Muscle layer of duodenum (tissue), 2 donors: ENCODE measurements at regions not wholly inside any gene's neighbourhood (a gene's known extent, or its start where the extent isn't known, plus 50 kb on each side); places are given as distances from the start of the nearest gene placed in this dataset.

Experiments used
- H3K27ac ChIP-seq: one replicate; pipeline ENCODE4 v1.7.0; 2013; ENCODE audit warnings: mild to moderate bottlenecking, low read length
- H3K27me3 ChIP-seq: one replicate; pipeline ENCODE4 v1.7.0; 2013; ENCODE audit warnings: low read depth, mild to moderate bottlenecking, control low read depth, low read length
- H3K36me3 ChIP-seq, 2 donors: one replicate each; pipeline ENCODE4 v1.7.0; 2013; ENCODE audit warnings: low read length in 2 of 2, control low read depth in 1 of 2, mild to moderate bottlenecking in 1 of 2; ENCODE audit not compliant: insufficient read depth in 2 of 2, control insufficient read depth in 1 of 2
- H3K4me1 ChIP-seq, 2 donors: one replicate each; pipeline ENCODE4 v1.7.0; 2013; ENCODE audit warnings: low read length in 2 of 2, mild to moderate bottlenecking in 2 of 2, control low read depth in 1 of 2, moderate library complexity in 1 of 2; ENCODE audit not compliant: insufficient read depth in 2 of 2, control insufficient read depth in 1 of 2
- H3K4me3 ChIP-seq, 2 donors: one replicate each; pipeline ENCODE4 v1.7.0; 2013; ENCODE audit warnings: low read length in 2 of 2, low read depth in 1 of 2, mild to moderate bottlenecking in 1 of 2
- H3K9me3 ChIP-seq, 2 donors: one replicate each; pipeline ENCODE4 v1.7.0; 2013; ENCODE audit warnings: low read length in 2 of 2, control low read depth in 1 of 2, mild to moderate bottlenecking in 1 of 2; ENCODE audit not compliant: control insufficient read depth in 1 of 2
- donor health status: healthy.

DNA sequence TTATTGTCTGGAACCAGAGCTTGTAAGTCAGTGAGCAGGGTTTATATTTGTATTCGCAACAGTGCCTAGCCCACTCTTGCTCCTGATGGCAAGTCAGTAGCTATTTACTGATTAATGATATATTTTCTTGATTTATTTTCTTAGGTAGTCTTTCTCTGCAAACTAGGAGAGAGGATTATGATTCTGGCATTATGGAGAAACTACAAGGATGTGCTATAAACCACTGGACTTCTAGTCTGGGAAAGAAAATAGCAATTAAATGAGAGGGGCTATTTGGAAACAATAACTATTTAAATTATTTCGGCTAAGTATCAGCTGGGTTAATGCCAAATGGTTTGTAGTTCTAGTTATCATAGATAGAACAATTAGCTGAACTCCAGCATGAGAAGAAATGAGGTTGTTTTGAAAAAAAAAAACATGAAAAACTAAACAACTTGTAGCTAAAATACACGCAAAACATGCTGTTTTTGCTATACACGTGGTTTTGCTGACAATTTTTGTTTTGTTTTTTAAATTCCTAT lies 304.9 kb upstream of the TCF21 start:
- Histone ChIP-seq H3K36me3 (no peaks in the 10 kb centered on the region), H3K27me3 (no peaks in the 10 kb centered on the region), H3K9me3 (peaks cover 0 to 2% of the 10 kb centered on the region in 2 donors), H3K27ac (no peak overlapping the region), H3K4me1 (no peaks in the 10 kb centered on the region), H3K4me3 (no peak overlapping the region)

DNA sequence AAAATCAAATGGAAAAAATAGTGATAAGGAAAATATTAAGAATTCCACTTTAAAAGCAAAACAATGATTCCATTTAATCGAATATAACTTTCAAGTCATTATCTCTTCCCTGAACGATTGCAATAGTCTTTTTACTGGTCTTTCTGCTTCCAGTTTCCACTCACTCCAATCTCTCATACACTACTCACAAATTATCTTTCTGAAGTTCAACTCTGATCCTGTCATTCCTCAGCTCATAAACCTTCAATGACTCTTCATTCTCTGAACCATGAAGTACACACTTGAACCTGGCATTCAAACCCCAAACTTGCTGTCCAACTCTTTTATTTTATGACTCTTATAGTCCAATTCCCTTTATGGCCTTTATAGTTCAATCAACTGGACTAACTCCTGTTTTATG lies 304.1 kb upstream of the TCF21 start:
- Histone ChIP-seq H3K27me3 (no peaks in the 10 kb centered on the region), H3K9me3 (peaks cover 0 to 2% of the 10 kb centered on the region in 2 donors), H3K4me1 (no peaks in the 10 kb centered on the region), H3K27ac (no peak overlapping the region), H3K4me3 (no peak overlapping the region), H3K36me3 (no peaks in the 10 kb centered on the region)

DNA sequence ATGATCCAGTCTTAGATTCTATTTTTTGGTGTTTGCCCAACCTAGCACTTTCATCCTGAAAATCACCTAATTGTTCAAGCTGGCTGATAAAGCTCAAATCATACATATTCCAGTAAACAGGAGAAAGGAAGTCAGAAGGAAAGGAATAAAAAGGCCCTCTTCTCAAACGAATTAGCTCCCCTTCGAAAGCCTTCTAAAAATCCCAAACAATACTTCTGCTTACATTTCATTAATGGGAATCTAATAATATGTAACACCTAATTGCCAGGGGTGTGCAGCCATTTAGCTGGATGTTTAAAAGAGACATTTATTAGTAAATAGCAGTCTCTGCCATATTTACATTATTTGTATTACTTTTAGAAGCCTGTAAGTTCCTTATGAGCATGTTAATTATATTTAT lies 302.9 kb upstream of the TCF21 start:
- H3K36me3 ChIP-seq = no peaks in the 10 kb centered on the region

DNA sequence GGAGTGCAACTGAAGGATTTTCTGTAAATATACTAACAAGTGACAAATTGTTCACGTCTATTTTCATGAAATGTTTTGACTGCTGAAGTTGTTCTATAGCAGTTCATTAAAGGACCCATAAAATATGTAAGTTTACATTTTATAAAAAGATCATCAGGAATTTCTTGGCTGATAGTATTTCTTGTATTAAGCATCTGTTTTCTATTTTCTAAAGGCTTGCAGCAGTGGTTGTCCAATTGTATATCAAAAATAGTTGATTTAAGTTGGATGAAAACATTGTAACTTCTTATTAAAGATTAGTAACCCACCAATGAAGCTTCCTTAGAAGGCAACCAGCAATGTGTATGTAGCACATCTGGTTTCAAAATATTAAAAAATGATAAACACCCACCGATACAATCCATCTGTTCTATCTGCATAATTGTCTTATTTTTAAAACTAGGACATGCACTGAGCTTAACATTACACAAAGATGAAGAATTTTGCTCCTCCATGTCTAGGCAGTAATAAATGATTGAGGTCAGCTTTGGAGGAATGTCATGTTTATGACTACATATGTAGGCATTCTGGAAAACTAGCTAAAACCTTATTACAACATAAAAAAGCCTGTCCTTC lies 301.3 kb upstream of the TCF21 start:
- Histone ChIP-seq H3K9me3 (no peaks in the 10 kb centered on the region), H3K36me3 (no peaks in the 10 kb centered on the region), H3K4me3 (no peak overlapping the region), H3K27ac (no peak overlapping the region), H3K4me1 (no peaks in the 10 kb centered on the region), H3K27me3 (no peaks in the 10 kb centered on the region)

More for the DNA sequence above, 302.9 kb upstream of the TCF21 start:
- no peak overlapping the region for H3K27ac ChIP-seq
- H3K9me3 ChIP-seq = peaks cover 0 to 2% of the 10 kb centered on the region in 2 donors
- no peaks in the 10 kb centered on the region for H3K27me3 ChIP-seq
- H3K4me3 ChIP-seq = no peak overlapping the region
- no peaks in the 10 kb centered on the region for H3K4me1 ChIP-seq

DNA sequence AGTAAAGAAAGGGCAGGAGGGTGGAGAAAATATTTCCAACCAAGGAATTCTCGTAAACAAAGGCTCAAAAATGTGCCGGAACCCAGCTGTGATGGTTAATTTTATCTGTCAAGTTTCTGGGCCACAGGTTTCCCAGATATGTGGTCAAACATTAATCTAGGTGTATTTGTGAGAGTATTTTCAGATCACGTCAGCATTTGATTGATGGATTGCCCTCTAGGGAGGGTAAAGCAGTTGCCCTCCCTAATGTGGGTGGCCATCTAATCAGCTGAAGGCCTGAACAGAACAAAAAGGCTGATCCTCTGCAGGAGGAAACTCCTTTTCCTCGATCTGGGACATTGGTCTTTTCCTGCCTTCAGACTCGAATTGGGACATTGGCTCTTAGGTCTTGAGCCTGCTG lies 298.7 kb upstream of the TCF21 start:
- H3K4me1 ChIP-seq = no peaks in the 10 kb centered on the region

DNA sequence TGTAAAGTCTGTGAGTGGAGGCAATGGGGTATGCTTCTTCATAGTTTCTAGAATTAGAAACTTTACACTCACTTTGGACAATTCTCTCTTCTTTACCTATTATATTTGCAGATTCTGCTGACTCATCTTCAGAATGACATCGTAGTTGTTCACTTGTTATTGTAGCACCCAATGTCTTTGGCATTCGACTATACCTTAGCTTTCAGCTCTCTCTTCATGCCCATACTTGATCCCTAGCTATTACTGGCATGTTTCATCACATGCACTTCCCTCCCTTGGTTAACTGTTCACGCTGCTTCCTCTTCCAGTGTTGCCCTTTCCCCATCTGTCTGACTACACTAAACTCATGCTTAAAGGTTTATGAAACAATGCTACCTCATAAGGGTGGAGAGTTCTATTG lies 298.1 kb upstream of the TCF21 start:
- H3K4me1 ChIP-seq = no peaks in the 10 kb centered on the region
- no peaks in the 10 kb centered on the region for H3K36me3 ChIP-seq
- H3K4me3 ChIP-seq = no peak overlapping the region
- H3K27me3 ChIP-seq = no peaks in the 10 kb centered on the region
- no peaks in the 10 kb centered on the region for H3K9me3 ChIP-seq
- no peak overlapping the region for H3K27ac ChIP-seq

More for the DNA sequence above, 298.7 kb upstream of the TCF21 start:
- Histone ChIP-seq H3K27ac (no peak overlapping the region), H3K9me3 (no peaks in the 10 kb centered on the region), H3K27me3 (no peaks in the 10 kb centered on the region), H3K4me3 (no peak overlapping the region), H3K36me3 (no peaks in the 10 kb centered on the region)

DNA sequence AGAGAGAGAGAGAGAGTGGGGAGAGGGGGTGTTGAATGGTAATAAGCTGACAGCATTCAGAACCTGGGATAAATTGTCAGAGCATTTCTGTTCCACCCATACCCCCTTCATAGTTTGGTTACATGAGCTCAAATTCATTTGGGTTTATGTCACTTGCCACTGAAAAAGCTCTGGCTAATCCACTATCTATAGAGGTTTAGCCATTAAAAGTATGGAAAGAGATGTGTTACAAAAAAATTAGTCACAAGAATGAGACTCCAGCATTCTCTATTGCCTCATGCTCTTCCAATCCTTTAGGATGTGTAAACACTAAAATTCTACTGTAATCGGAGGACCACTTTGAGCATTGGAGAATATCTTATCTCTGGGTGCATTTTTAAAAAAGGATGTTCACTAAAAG lies 297.6 kb upstream of the TCF21 start:
- Histone ChIP-seq H3K4me3 (no peak overlapping the region), H3K27ac (no peak overlapping the region), H3K9me3 (no peaks in the 10 kb centered on the region), H3K27me3 (no peaks in the 10 kb centered on the region), H3K36me3 (no peaks in the 10 kb centered on the region), H3K4me1 (no peaks in the 10 kb centered on the region)

DNA sequence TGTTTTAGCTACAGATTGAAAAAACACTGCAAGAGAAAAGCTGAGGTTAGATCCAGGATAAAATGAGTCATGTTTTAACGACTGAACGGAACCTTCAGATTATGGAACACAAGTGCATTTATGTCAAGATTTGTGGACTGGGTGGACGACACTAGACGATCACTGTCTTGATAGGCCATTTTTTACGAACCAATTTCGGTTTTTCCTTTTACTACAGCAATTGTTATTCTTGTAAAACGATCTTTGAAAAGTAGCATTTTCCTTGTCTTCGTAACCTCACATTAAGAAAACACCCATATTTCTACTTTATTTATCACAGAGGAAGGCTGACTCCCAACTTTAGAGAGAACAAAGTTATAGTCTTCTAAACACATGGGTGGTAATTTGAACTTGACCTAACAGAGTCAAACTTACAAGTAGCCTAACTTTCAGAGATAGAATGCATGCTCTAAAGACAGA lies 294.2 kb upstream of the TCF21 start:
- H3K36me3 ChIP-seq = no peaks in the 10 kb centered on the region
- H3K4me1 ChIP-seq = no peaks in the 10 kb centered on the region
- H3K27me3 ChIP-seq = no peaks in the 10 kb centered on the region
- H3K4me3 ChIP-seq = no peak overlapping the region
- H3K27ac ChIP-seq = no peak overlapping the region
- no peaks in the 10 kb centered on the region for H3K9me3 ChIP-seq

DNA sequence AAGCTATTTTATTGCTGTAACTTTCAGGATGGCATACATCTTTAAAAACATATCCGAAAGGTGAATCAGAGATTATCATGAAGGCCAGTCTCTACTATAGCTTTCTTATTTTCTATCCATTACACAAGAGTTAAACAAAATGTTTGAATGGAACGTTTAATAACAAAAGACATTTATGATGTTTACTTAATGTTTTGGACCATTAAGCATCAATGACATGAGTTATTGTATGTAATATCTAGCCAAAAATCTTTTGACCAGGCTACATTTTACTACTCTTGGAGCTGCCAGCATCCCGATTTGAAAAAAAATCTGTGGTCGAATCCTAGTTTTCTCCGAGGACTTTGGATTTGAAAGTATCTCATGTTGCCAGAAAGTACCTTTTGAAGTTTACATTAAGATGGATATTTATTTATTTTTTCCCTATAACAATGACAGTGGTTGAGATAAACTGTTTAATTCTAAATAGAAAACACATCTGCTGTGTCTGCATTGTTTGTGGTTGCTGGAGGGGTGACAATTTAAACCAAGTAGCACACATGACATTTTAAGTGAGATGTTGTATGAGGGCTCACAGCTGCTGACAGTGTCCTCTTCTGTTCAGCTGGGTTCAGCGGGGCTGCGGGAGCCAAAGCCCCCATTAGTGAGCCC lies 293.7 kb upstream of the TCF21 start:
- Histone ChIP-seq H3K4me3 (no peak overlapping the region), H3K9me3 (no peaks in the 10 kb centered on the region), H3K4me1 (no peaks in the 10 kb centered on the region), H3K36me3 (no peaks in the 10 kb centered on the region), H3K27me3 (no peaks in the 10 kb centered on the region), H3K27ac (no peak overlapping the region)

DNA sequence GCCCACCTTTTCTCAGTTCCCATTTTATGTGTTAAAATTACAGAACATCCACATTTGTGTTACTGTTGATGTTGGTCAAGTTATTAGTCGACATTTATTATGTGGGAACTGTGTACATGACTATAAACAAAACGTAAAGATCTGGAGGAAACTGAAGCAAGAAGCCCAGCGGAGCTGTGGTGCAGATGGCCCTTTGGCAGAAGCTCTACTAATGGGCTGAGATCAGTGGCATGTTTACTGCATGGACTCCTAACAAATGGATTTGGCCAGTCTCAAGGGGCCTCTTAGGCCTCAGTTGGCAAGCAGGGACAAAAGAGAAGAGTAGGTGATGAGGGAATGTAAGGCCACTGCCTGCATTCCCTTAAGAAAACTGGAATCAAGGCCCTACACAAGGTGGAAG lies 282.1 kb upstream of the TCF21 start:
- H3K4me1 ChIP-seq = no peaks in the 10 kb centered on the region
- no peaks in the 10 kb centered on the region for H3K9me3 ChIP-seq
- peaks cover 0 to 3% of the 10 kb centered on the region in 2 donors for H3K36me3 ChIP-seq
- no peak overlapping the region for H3K27ac ChIP-seq
- no peak overlapping the region for H3K4me3 ChIP-seq
- no peaks in the 10 kb centered on the region for H3K27me3 ChIP-seq

DNA sequence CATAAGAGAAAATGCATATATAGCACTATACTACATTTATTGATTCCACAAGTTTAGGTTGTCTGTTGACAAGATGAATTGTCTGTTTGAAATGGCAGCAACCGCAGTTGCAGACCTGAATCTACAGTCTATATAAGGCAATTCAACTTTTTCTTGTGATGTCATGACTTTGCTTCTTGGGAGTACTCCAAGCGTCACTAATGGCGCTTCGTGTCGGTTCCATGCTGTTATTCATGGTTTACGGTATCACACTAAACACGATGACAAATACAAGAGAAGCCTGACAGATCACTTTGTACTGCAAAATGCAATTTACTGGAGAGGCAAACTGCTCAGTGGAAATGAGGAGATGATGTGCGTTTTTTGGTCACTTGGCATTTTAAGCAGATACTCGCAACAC lies 280.3 kb upstream of the TCF21 start:
- Histone ChIP-seq H3K27me3 (no peaks in the 10 kb centered on the region), H3K4me3 (no peak overlapping the region), H3K9me3 (no peaks in the 10 kb centered on the region), H3K4me1 (no peaks in the 10 kb centered on the region), H3K27ac (no peak overlapping the region), H3K36me3 (peaks cover 0 to 3% of the 10 kb centered on the region in 2 donors)
